ENCODE measurements at regions not wholly inside any gene's neighbourhood (a gene's known extent, or its start where the extent isn't known, plus 50 kb on each side); places are given as distances from the start of the nearest gene placed in this dataset.

GRCh38 chr16:5735444-5735843, 637.8 kb upstream of the EEF2KMT start:
- no peak for TF ChIP-seq CTCF (IDR thresholded peaks at IDR 0.05)
- no peak for TF ChIP-seq POLR2A (IDR thresholded peaks at IDR 0.05)
